ENCODE measurements at regions not wholly inside any gene's neighbourhood (a gene's known extent, or its start where the extent isn't known, plus 50 kb on each side); places are given as distances from the start of the nearest gene placed in this dataset.

GRCh38 chr7:22601812-22602565, 102.0 kb upstream of the STEAP1B start:
- DNase-seq (ENCODE audit: low spot score) = no peak

More at GRCh38 chr7:22601812-22602565, 102.0 kb upstream of the STEAP1B start:
- no peak overlapping the region for H3K4me3 ChIP-seq (ENCODE audit: low read depth in 1 of 3, low read length in 3 of 3)
- no peaks in the 10 kb centered on the region for H3K36me3 ChIP-seq (ENCODE audit: control insufficient read depth in 4 of 4, insufficient read depth in 3 of 4, low read depth in 1 of 4, low read length in 3 of 4)
- H3K9me3 ChIP-seq (ENCODE audit: control insufficient read depth in 4 of 4, low read length in 3 of 4) = no peaks in the 10 kb centered on the region
- no peak overlapping the region for H3K27ac ChIP-seq (ENCODE audit: low read depth in 1 of 2, low read length in 2 of 2)
- H3K4me1 ChIP-seq (ENCODE audit: control insufficient read depth in 4 of 4, insufficient read depth in 4 of 4, low read length in 3 of 4) = no peaks in the 10 kb centered on the region
- TF ChIP-seq RXRA (IDR thresholded peaks at IDR 0.05) (no peak), JUND (IDR thresholded peaks at IDR 0.05) (no peak), FOXA2 (IDR thresholded peaks at IDR 0.05) (no peak), NR2F2 (IDR thresholded peaks at IDR 0.05) (no peak), ATF3 (IDR thresholded peaks at IDR 0.05) (no peak), TAF1 (conservative IDR thresholded peaks at IDR 0.05) (no peak), RAD21 (IDR thresholded peaks at IDR 0.05) (no peak), HNF4A (conservative IDR thresholded peaks at IDR 0.05) (no peak), GABPA (IDR thresholded peaks at IDR 0.05 in 1 of 2, conservative IDR thresholded peaks at IDR 0.05 in 1 of 2) (no peak), EGR1 (IDR thresholded peaks at IDR 0.05; ENCODE audit: low read depth in 2 of 2) (no peak), HNF4G (IDR thresholded peaks at IDR 0.05) (no peak), ZBTB33 (IDR thresholded peaks at IDR 0.05) (no peak), SP1 (IDR thresholded peaks at IDR 0.05) (no peak), CTCF (IDR thresholded peaks at IDR 0.05; ENCODE audit: low read depth, low read length, missing input control) (no peak), YY1 (IDR thresholded peaks at IDR 0.05) (no peak), REST (IDR thresholded peaks at IDR 0.05) (no peak), MAX (IDR thresholded peaks at IDR 0.05) (no peak), FOXA1 (IDR thresholded peaks at IDR 0.05) (no peak)
- no peaks in the 10 kb centered on the region for H3K27me3 ChIP-seq (ENCODE audit: control insufficient read depth in 4 of 4, insufficient read depth in 4 of 4, low read length in 3 of 4)
- H3K9ac ChIP-seq (ENCODE audit: low read depth in 1 of 2, low read length in 2 of 2) = no peak overlapping the region
- 70% methylated on average over 4 of the region's 4 CpGs for WGBS

Data from liver (tissue), 8 donors.